Neuronal stem cell (in vitro differentiated cells): ENCODE measurements at regions not wholly inside any gene's neighbourhood (a gene's known extent, or its start where the extent isn't known, plus 50 kb on each side); places are given as distances from the start of the nearest gene placed in this dataset.

ENCODE experiments used
- DNase-seq: peaks from one replicate; pipeline ENCODE4 v3.0.0-alpha.2; 2013; ENCODE audit warnings: low spot score
- H2AFZ ChIP-seq: one replicate; pipeline ENCODE4 v1.6.1; 2013; ENCODE audit warnings: mild to moderate bottlenecking, low read length, inconsistent platforms
- H2AK5ac ChIP-seq: 2 replicates; pipeline ENCODE4 v1.6.1; 2013; ENCODE audit warnings: low read depth, mild to moderate bottlenecking, inconsistent platforms, low read length, moderate library complexity, mixed read lengths
- H2BK120ac ChIP-seq: 2 replicates; pipeline ENCODE4 v1.6.1; 2013; ENCODE audit warnings: low read depth, mild to moderate bottlenecking, inconsistent platforms, low read length, moderate library complexity, mixed read lengths
- H2BK12ac ChIP-seq: one replicate; pipeline ENCODE4 v1.6.1; 2013; ENCODE audit warnings: low read length, inconsistent platforms
- H2BK15ac ChIP-seq: 2 replicates; pipeline ENCODE4 v1.6.1; 2013; ENCODE audit warnings: mild to moderate bottlenecking, low read length, inconsistent platforms, mixed read lengths
- H2BK5ac ChIP-seq: one replicate; pipeline ENCODE4 v1.6.1; 2013; ENCODE audit warnings: inconsistent platforms, mild to moderate bottlenecking, low read length, moderate library complexity
- H3K14ac ChIP-seq: one replicate; pipeline ENCODE4 v1.6.1; 2013; ENCODE audit warnings: low read length, inconsistent platforms
- H3K18ac ChIP-seq: 2 replicates; pipeline ENCODE4 v1.6.1; 2013; ENCODE audit warnings: low read length, inconsistent platforms
- H3K23ac ChIP-seq: 2 replicates; pipeline ENCODE4 v1.6.1; 2013; ENCODE audit warnings: low read depth, mild to moderate bottlenecking, mixed read lengths, low read length, inconsistent platforms; ENCODE audit not compliant: poor library complexity
- H3K27ac ChIP-seq: replicated peaks from 3 replicates; pipeline ENCODE4 v1.5.1; 2013; ENCODE audit warnings: low read length, inconsistent platforms
- H3K27me3 ChIP-seq, 3 experiments: 2 replicates each; pipeline ENCODE4 v1.6.1; 2013; ENCODE audit warnings: low read length in 3 of 3, mild to moderate bottlenecking in 2 of 3, inconsistent platforms in 1 of 3, low read depth in 1 of 3, mixed read lengths in 1 of 3, moderate library complexity in 1 of 3; ENCODE audit not compliant: control insufficient read depth in 3 of 3, insufficient read depth in 3 of 3
- H3K36me3 ChIP-seq, 2 donors: replicated peaks in 1 of 2; 2 replicates each; pipeline ENCODE4 v1.6.1; 2013; ENCODE audit warnings: low read length in 2 of 2; ENCODE audit not compliant: control insufficient read depth in 2 of 2, insufficient read depth in 2 of 2
- H3K4ac ChIP-seq: 2 replicates; pipeline ENCODE4 v1.6.1; 2013; ENCODE audit warnings: inconsistent platforms, mild to moderate bottlenecking, low read length, moderate library complexity
- H3K4me1 ChIP-seq, 2 donors: 1 replicate in 1 of 2; 2 replicates in 1 of 2; pipeline ENCODE4 v1.6.1; 2013; ENCODE audit warnings: low read length in 2 of 2, low read depth in 1 of 2; ENCODE audit not compliant: control insufficient read depth in 2 of 2, insufficient read depth in 1 of 2
- H3K4me2 ChIP-seq: one replicate; pipeline ENCODE4 v1.6.1; 2013; ENCODE audit warnings: mild to moderate bottlenecking, low read length, inconsistent platforms; ENCODE audit not compliant: insufficient read depth, poor library complexity, severe bottlenecking
- H3K4me3 ChIP-seq, 2 donors: 2 replicates each; pipeline ENCODE4 v1.5.1; 2013; ENCODE audit warnings: low read length in 2 of 2, mild to moderate bottlenecking in 2 of 2, inconsistent platforms in 1 of 2, moderate library complexity in 1 of 2
- H3K79me1 ChIP-seq: one replicate; pipeline ENCODE4 v1.6.1; 2013; ENCODE audit warnings: low read depth, mild to moderate bottlenecking, inconsistent platforms, low read length, moderate library complexity
- H3K9ac ChIP-seq: one replicate; pipeline ENCODE4 v1.6.1; 2013; ENCODE audit warnings: mild to moderate bottlenecking, low read depth, low read length, inconsistent platforms; ENCODE audit not compliant: poor library complexity
- H3K9me3 ChIP-seq, 2 donors: replicated peaks in 1 of 2; 2 replicates each; pipeline versions ENCODE3 to v1.6.1; 2013; ENCODE audit warnings: low read length in 2 of 2, mild to moderate bottlenecking in 2 of 2, inconsistent platforms in 1 of 2, low read depth in 1 of 2, mixed read lengths in 1 of 2, moderate library complexity in 1 of 2; ENCODE audit not compliant: control insufficient read depth in 2 of 2, insufficient read depth in 1 of 2
- H4K8ac ChIP-seq: one replicate; pipeline ENCODE4 v1.6.1; 2013; ENCODE audit warnings: low read depth, mild to moderate bottlenecking, inconsistent platforms, low read length, moderate library complexity
- H4K91ac ChIP-seq: one replicate; pipeline ENCODE4 v1.6.1; 2013; ENCODE audit warnings: low read length, low read depth, mild to moderate bottlenecking, inconsistent platforms; ENCODE audit not compliant: poor library complexity
- WGBS, 2 donors: extraction: QIAGEN DNeasy Blood & Tissue Kit; methylation state at CpG; one replicate each; pipeline ENCODE4 v1.1.7; 2013; ENCODE audit warnings: missing lambda C conversion rate in 2 of 2, mixed read lengths in 1 of 2; ENCODE audit not compliant: insufficient read length in 2 of 2, insufficient replicate concordance in 1 of 2; ENCODE audit errors: extremely low coverage in 2 of 2; 5-methylcytosine and 5-hydroxymethylcytosine counted together

DNA sequence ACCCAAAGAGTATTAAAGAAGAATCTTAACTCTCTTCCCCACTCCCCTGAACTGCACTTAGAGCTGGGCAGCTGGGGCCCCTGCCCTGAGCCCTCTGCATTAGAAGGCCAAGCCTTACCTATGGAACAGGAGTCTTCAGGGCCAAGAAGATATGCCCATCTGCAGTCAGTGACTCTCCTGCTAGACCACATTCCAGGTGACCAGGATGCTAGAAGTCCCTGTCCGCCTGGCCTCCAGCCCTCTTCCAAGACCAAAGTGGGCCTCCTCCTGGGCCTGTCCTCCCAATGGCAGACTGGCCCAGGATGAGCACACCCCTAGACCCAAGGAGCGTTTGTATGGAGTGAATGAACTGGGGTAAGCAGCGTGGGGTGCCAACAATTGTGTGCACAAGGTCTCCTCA lies 259.1 kb downstream of the LY86 start:
- Histone ChIP-seq H2BK5ac (no peak overlapping the region), H3K18ac (peak overlapping the region; percentile 70), H3K27ac (no peak overlapping the region), H3K23ac (peak overlapping the region; percentile 76), H4K91ac (no peak overlapping the region), H3K14ac (no peak overlapping the region), H2AFZ (no peak overlapping the region), H3K27me3 (no peaks in the 10 kb centered on the region), H2BK15ac (no peak overlapping the region), H2AK5ac (no peak overlapping the region), H2BK12ac (no peak overlapping the region), H3K4me2 (no peak overlapping the region), H3K9ac (no peak overlapping the region), H3K4me3 (no peak overlapping the region), H4K8ac (no peak overlapping the region), H3K79me1 (no peaks in the 10 kb centered on the region), H3K4me1 (no peaks in the 10 kb centered on the region), H2BK120ac (no peak overlapping the region), H3K9me3 (no peaks in the 10 kb centered on the region), H3K4ac (no peak overlapping the region), H3K36me3 (no peaks in the 10 kb centered on the region)
- no peak for DNase-seq
- no CpG with 5 or more reads among the region's 3 CpGs for WGBS, 2 donors

GRCh38 chr6:6851059-6851948 lies 256.5 kb upstream of the RREB1 start:
- no peaks in the 10 kb centered on the region for H3K27me3 ChIP-seq
- H3K9me3 ChIP-seq = no peaks in the 10 kb centered on the region
- H3K79me1 ChIP-seq = no peaks in the 10 kb centered on the region
- WGBS, 2 donors = no CpG with 5 or more reads among the region's 9 CpGs
- H2AFZ ChIP-seq = peak overlapping the region; percentile 56
- H3K9ac ChIP-seq = no peak overlapping the region
- no peak overlapping the region for H3K4me2 ChIP-seq
- H3K23ac ChIP-seq = no peak overlapping the region
- no peak overlapping the region for H2BK120ac ChIP-seq
- no peaks in the 10 kb centered on the region for H3K36me3 ChIP-seq
- no peak overlapping the region for H2BK5ac ChIP-seq
- no peak overlapping the region for H3K18ac ChIP-seq
- H3K4me1 ChIP-seq = peaks cover 0 to under 1% of the 10 kb centered on the region in 2 donors
- no peak overlapping the region for H3K14ac ChIP-seq
- DNase-seq = no peak
- H2BK12ac ChIP-seq = no peak overlapping the region
- H3K4ac ChIP-seq = no peak overlapping the region
- H3K4me3 ChIP-seq = no peak overlapping the region
- no peak overlapping the region for H2BK15ac ChIP-seq
- no peak overlapping the region for H4K8ac ChIP-seq
- H3K27ac ChIP-seq = no peak overlapping the region
- no peak overlapping the region for H2AK5ac ChIP-seq
- H4K91ac ChIP-seq = no peak overlapping the region

DNA sequence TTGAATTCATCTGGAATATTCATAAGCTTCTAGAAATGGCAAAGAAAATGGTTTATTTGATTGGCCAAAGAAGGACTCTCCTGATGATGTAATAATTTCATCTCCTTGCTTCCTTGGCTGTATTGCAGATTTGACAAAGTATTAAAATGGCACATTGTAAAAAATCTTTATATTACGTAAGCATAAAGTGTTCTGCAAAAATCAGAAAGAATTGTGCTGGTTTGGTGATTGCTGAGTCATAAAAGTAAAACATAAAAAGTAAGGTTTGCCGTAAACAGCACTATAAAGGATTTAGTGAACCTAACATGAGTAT lies 255.9 kb upstream of the RREB1 start:
- no peak for DNase-seq
- no peak overlapping the region for H2BK5ac ChIP-seq
- no peaks in the 10 kb centered on the region for H3K36me3 ChIP-seq
- no peak overlapping the region for H2AK5ac ChIP-seq
- no peak overlapping the region for H4K91ac ChIP-seq
- no peak overlapping the region for H3K9ac ChIP-seq
- no peak overlapping the region for H3K4me2 ChIP-seq
- H3K4me1 ChIP-seq = peaks cover 0 to 7% of the 10 kb centered on the region in 2 donors
- no peak overlapping the region for H3K14ac ChIP-seq
- H2BK15ac ChIP-seq = no peak overlapping the region
- no peak overlapping the region for H3K4ac ChIP-seq
- no peak overlapping the region for H3K27ac ChIP-seq
- H3K23ac ChIP-seq = no peak overlapping the region
- H4K8ac ChIP-seq = no peak overlapping the region
- H2BK120ac ChIP-seq = no peak overlapping the region
- H3K4me3 ChIP-seq = no peak overlapping the region
- WGBS, 2 donors = no CpG with 5 or more reads among the region's 2 CpGs
- H3K79me1 ChIP-seq = no peaks in the 10 kb centered on the region
- no peaks in the 10 kb centered on the region for H3K27me3 ChIP-seq
- H3K9me3 ChIP-seq = no peaks in the 10 kb centered on the region
- H3K18ac ChIP-seq = no peak overlapping the region
- H2BK12ac ChIP-seq = no peak overlapping the region
- H2AFZ ChIP-seq = no peak overlapping the region

GRCh38 chr6:6856538-6857523 lies 250.9 kb upstream of the RREB1 start:
- H3K14ac ChIP-seq = no peak overlapping the region
- H3K18ac ChIP-seq = peak overlapping the region; percentile 68
- peaks cover 0 to 12% of the 10 kb centered on the region in 2 donors for H3K4me1 ChIP-seq
- H2AK5ac ChIP-seq = no peak overlapping the region
- peak overlapping the region; percentile 45 for H2BK15ac ChIP-seq
- no peak overlapping the region for H3K9ac ChIP-seq
- H4K8ac ChIP-seq = no peak overlapping the region
- no peaks in the 10 kb centered on the region for H3K79me1 ChIP-seq
- H3K36me3 ChIP-seq = no peaks in the 10 kb centered on the region
- no CpG with 5 or more reads among the region's 23 CpGs for WGBS, 2 donors
- no peak overlapping the region for H3K27ac ChIP-seq
- H2BK5ac ChIP-seq = no peak overlapping the region
- peak overlapping the region; percentile 18 for H3K23ac ChIP-seq
- H2AFZ ChIP-seq = peak overlapping the region; percentile 38
- no peaks in the 10 kb centered on the region for H3K9me3 ChIP-seq
- H3K4me3 ChIP-seq = no peak overlapping the region
- peaks cover 0 to 3% (median 0%) of the 10 kb centered on the region in 3 experiments for H3K27me3 ChIP-seq
- no peak overlapping the region for H3K4ac ChIP-seq
- H3K4me2 ChIP-seq = peak overlapping the region; percentile 20
- H2BK120ac ChIP-seq = no peak overlapping the region
- no peak overlapping the region for H2BK12ac ChIP-seq
- no peak for DNase-seq
- H4K91ac ChIP-seq = peak overlapping the region; percentile 4
